GM12878 (cell line): ENCODE measurements at regions not wholly inside any gene's neighbourhood (a gene's known extent, or its start where the extent isn't known, plus 50 kb on each side); places are given as distances from the start of the nearest gene placed in this dataset.

Source experiments
- ATAC-seq: fragments of 200-7000 bp; cut with Tn5 transposase; 3 replicates; pipeline ENCODE4 v1.9.1; 2020; ENCODE audit warnings: mild to moderate bottlenecking, moderate library complexity
- BruUV-seq: library from RNA; stranded (reverse); fragments of 400-500 nt; replicated peaks from 2 replicates; lab custom pipeline; 2021; lab: Mats Ljungman, UMichigan
- CTCF ChIA-PET: fragments of 300-600 bp; sonication (Branson Sonifier 250); formaldehyde crosslinking; extraction: SDS; loops from one replicate; lab custom pipeline; 2021; ENCODE audit warnings: inconsistent platforms; lab: Yijun Ruan, JAX
- POLR2A ChIA-PET: fragments of 350-600 bp; formaldehyde crosslinking; extraction: SDS; loops from one replicate; lab custom pipeline; 2021; ENCODE audit warnings: inconsistent platforms; lab: Charles Lee
- RAD21 ChIA-PET: fragments of 300-600 bp; sonication (Branson Sonifier 250); formaldehyde crosslinking; loops from one replicate; lab custom pipeline; 2023; ENCODE audit warnings: antibody characterized with exemption; ENCODE audit not compliant: unreplicated experiment; lab: Charles Lee
- SMC1A ChIA-PET: fragments of 300-600 bp; sonication (Branson Sonifier 250); formaldehyde crosslinking; loops from one replicate; lab custom pipeline; 2023; ENCODE audit not compliant: unreplicated experiment, uncharacterized antibody; lab: Charles Lee
- DNase-seq: peaks from one replicate; pipeline ENCODE4 v3.0.0-alpha.2; 2011; ENCODE audit warnings: low read depth, low spot score
- FAIRE-seq: peaks from 3 replicates; lab custom pipeline; 2011; peaks lifted over from hg19 to GRCh38; lab: Jason Lieb, UNC
- H2AFZ ChIP-seq: 2 replicates; pipeline ENCODE4 v1.6.0; 2011; ENCODE audit warnings: low read depth, low read length, control low read depth; ENCODE audit not compliant: control insufficient read depth
- H3K27ac ChIP-seq: 2 replicates; pipeline ENCODE4 v1.5.1; 2011; ENCODE audit warnings: control low read depth; ENCODE audit not compliant: control insufficient read depth, insufficient read depth
- H3K27me3 ChIP-seq, 2 experiments: replicated peaks in 1 of 2; 2 replicates each; pipeline versions ENCODE4 v1.6.0 to v1.6.1; 2011; ENCODE audit warnings: low read length in 1 of 2; ENCODE audit not compliant: control insufficient read depth in 2 of 2, insufficient read depth in 2 of 2
- H3K36me3 ChIP-seq, 2 experiments: 2 replicates each; pipeline ENCODE4 v1.5.1; 2011; ENCODE audit warnings: low read length in 1 of 2; ENCODE audit not compliant: control insufficient read depth in 2 of 2, insufficient read depth in 2 of 2
- H3K4me1 ChIP-seq: 2 replicates; pipeline ENCODE4 v1.6.1; 2011; ENCODE audit warnings: mild to moderate bottlenecking, low read length, moderate library complexity, mixed read lengths; ENCODE audit not compliant: control insufficient read depth, insufficient read depth
- H3K4me2 ChIP-seq: 2 replicates; pipeline ENCODE4 v1.6.0; 2011; ENCODE audit warnings: control low read depth; ENCODE audit not compliant: control insufficient read depth, insufficient read depth
- H3K4me3 ChIP-seq: fragments of 200-600 bp; sonication (generic); 2 replicates; pipeline ENCODE4 v1.5.1; 2016
- H3K79me2 ChIP-seq: 2 replicates; pipeline ENCODE4 v1.6.0; 2011; ENCODE audit warnings: low read length; ENCODE audit not compliant: control insufficient read depth, insufficient read depth
- H3K9ac ChIP-seq: 2 replicates; pipeline ENCODE4 v1.8.0; 2011; ENCODE audit warnings: low read length, control low read depth, mixed read lengths; ENCODE audit not compliant: control insufficient read depth, insufficient read depth
- H3K9me3 ChIP-seq: replicated peaks from 3 replicates; pipeline ENCODE4 v1.5.1; 2011; ENCODE audit warnings: mild to moderate bottlenecking, low read length; ENCODE audit not compliant: control insufficient read depth, insufficient read depth
- H4K20me1 ChIP-seq: 2 replicates; pipeline ENCODE4 v1.6.0; 2011; ENCODE audit not compliant: control insufficient read depth, insufficient read depth
- ATF2 ChIP-seq: IDR thresholded peaks from 2 replicates; pipeline ENCODE4 v1.6.1; 2012; ENCODE audit warnings: low read length, inconsistent platforms
- MXI1 ChIP-seq: fragments of 150-350 bp; IDR thresholded peaks from 2 replicates; pipeline ENCODE4 v1.6.1; 2011; ENCODE audit warnings: low read depth, mild to moderate bottlenecking, inconsistent platforms, low read length, improper control_type of control experiment
- NFYA ChIP-seq: IDR thresholded peaks from 2 replicates; pipeline ENCODE4 v1.6.1; 2011; ENCODE audit warnings: low read depth, mild to moderate bottlenecking, low read length, improper control_type of control experiment, borderline replicate concordance
- SMC3 ChIP-seq: IDR thresholded peaks from 2 replicates; pipeline ENCODE4 v1.6.1; 2011; ENCODE audit warnings: low read length, improper control_type of control experiment, borderline replicate concordance
- ZNF274 ChIP-seq: IDR thresholded peaks from one replicate; pipeline ENCODE4 v1.8.0; 2011; ENCODE audit not compliant: insufficient read length, insufficient read depth
- WGBS: methylation state at CpG from one replicate; pipeline ENCODE4 v1.1.6; 2016; ENCODE audit warnings: low lambda C conversion rate; ENCODE audit not compliant: insufficient replicate concordance, insufficient coverage; ENCODE audit errors: missing lambda C conversion rate; 5-methylcytosine and 5-hydroxymethylcytosine counted together
- in situ Hi-C: fragments of 300-500 bp; cut with MboI; formaldehyde crosslinking; loops from 9 replicates; pipeline ENCODE4 v1.14.3; 2018; ENCODE audit warnings: mixed read lengths
- intact Hi-C: fragments of 100-400 bp; cut with micrococcal nuclease; formaldehyde crosslinking; loops from one replicate; pipeline ENCODE4 v1.14.2; 2022; ENCODE audit not compliant: unreplicated experiment

- no peak for TF ChIP-seq ZNF274
- TF ChIP-seq, all 136 proteins: peak for 0
Measured at GRCh38 chr6:109235481-109236038, 140.3 kb downstream of the CEP57L1 start (continued).

GRCh38 chr6:109230453-109230852, 135.1 kb downstream of the CEP57L1 start:
- ChIA-PET POLR2A (no interaction called here), SMC1A (no interaction called here), CTCF (no interaction called here), RAD21 (no interaction called here)
- H3K79me2 ChIP-seq: no peaks in the 10 kb centered on the region
- no TSS peak for BruUV-seq
- no peak overlapping the region for H3K9ac ChIP-seq
- intact Hi-C loops: no loop called here
- no peaks in the 10 kb centered on the region for H4K20me1 ChIP-seq
- H3K36me3 ChIP-seq: no peaks in the 10 kb centered on the region
- no peak overlapping the region for H3K27ac ChIP-seq
- H3K4me3 ChIP-seq: no peak overlapping the region
- 69% methylated on average over 7 of the region's 7 CpGs for WGBS
- H3K27me3 ChIP-seq: no peaks in the 10 kb centered on the region; a peak in 2 of 4 replicates
- no peak for TF ChIP-seq NFYA
- TF ChIP-seq ATF2: no peak
- H3K4me1 ChIP-seq: no peaks in the 10 kb centered on the region
- no peak overlapping the region for H2AFZ ChIP-seq
- no peak overlapping the region for H3K4me2 ChIP-seq
- FAIRE-seq (no peak), DNase-seq (no peak), ATAC-seq (no peak)
- H3K9me3 ChIP-seq: no peaks in the 10 kb centered on the region
- in situ Hi-C loops: no loop called here

- no peaks in the 10 kb centered on the region for H3K79me2 ChIP-seq
Measured at GRCh38 chr6:109229536-109229935, 134.2 kb downstream of the CEP57L1 start.

More at GRCh38 chr6:109229536-109229935, 134.2 kb downstream of the CEP57L1 start:
- FAIRE-seq (no peak), DNase-seq (no peak), ATAC-seq (no peak)
- H3K4me1 ChIP-seq: no peaks in the 10 kb centered on the region
- no peak overlapping the region for H3K9ac ChIP-seq
- POLR2A ChIA-PET: no interaction called here
- H2AFZ ChIP-seq: no peak overlapping the region
- H3K9me3 ChIP-seq: no peaks in the 10 kb centered on the region
- no peaks in the 10 kb centered on the region for H4K20me1 ChIP-seq
- no peak overlapping the region for H3K27ac ChIP-seq
- no peak overlapping the region for H3K4me3 ChIP-seq
- no peaks in the 10 kb centered on the region for H3K36me3 ChIP-seq
- BruUV-seq: no TSS peak
- in situ Hi-C loops: no loop called here
- intact Hi-C loops: no loop called here
- RAD21 ChIA-PET: no interaction called here
- CTCF ChIA-PET: no interaction called here
- WGBS: 71% methylated on average over 4 of the region's 4 CpGs
- no peaks in the 10 kb centered on the region; a peak in 2 of 4 replicates for H3K27me3 ChIP-seq
- no peak overlapping the region for H3K4me2 ChIP-seq
- SMC1A ChIA-PET: interaction anchor here (1.7 kb wide), 1 partner anchor 42 kb away, joined by 5 read pairs; no protein-coding TSS in a partner anchor
- TF ChIP-seq MXI1: no peak
- no peak for TF ChIP-seq SMC3
